ENCODE measurements at regions not wholly inside any gene's neighbourhood (a gene's known extent, or its start where the extent isn't known, plus 50 kb on each side); places are given as distances from the start of the nearest gene placed in this dataset.

DNA sequence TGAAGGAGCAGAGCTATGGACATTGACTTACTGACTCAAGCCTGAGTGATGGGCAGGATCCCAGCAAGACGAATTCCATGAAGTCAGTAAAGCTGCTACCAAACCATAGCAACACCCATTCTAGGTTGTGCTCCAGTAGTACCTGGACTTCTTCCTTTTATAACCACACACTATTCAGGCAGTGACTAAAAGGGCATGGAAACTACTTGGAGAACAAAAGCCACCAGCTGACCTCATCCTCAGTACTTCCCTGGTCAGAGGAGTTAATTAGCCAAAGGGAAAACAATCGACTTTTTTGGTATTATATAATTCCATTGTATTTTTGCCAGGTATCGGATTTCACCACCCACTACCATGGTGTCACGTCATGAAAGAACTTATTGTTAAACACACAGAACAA is 237.1 kb downstream of the TTC32 start:
- ChIA-PET POLR2A (interaction anchor here (0.5 kb wide), 1 partner anchor 416 kb away, joined by 3 read pairs; no protein-coding TSS in a partner anchor), CTCF (no interaction called here)
- TF ChIP-seq L3MBTL2 (conservative IDR thresholded peaks at IDR 0.05) (no peak), FOXM1 (IDR thresholded peaks at IDR 0.05; ENCODE audit: borderline replicate concordance) (no peak), ARNT (IDR thresholded peaks at IDR 0.05) (no peak), ZNF384 (IDR thresholded peaks at IDR 0.05) (no peak), SUZ12 (IDR thresholded peaks at IDR 0.05) (no peak), ELF4 (IDR thresholded peaks at IDR 0.05) (no peak), FOXK2 (IDR thresholded peaks at IDR 0.05) (no peak), CTBP1 (IDR thresholded peaks at IDR 0.05; ENCODE audit: borderline replicate concordance) (no peak), LEF1 (IDR thresholded peaks at IDR 0.05; ENCODE audit: borderline replicate concordance) (no peak), BHLHE40 (IDR thresholded peaks at IDR 0.05; ENCODE audit: borderline replicate concordance) (no peak), TARDBP (IDR thresholded peaks at IDR 0.05) (no peak), SP1 (IDR thresholded peaks at IDR 0.05) (no peak), NFRKB (IDR thresholded peaks at IDR 0.05) (no peak), HDGF (IDR thresholded peaks at IDR 0.05; ENCODE audit: borderline replicate concordance) (no peak), FOXA1 (IDR thresholded peaks at IDR 0.05) (no peak)
- TF ChIP-seq, protein P1, sequence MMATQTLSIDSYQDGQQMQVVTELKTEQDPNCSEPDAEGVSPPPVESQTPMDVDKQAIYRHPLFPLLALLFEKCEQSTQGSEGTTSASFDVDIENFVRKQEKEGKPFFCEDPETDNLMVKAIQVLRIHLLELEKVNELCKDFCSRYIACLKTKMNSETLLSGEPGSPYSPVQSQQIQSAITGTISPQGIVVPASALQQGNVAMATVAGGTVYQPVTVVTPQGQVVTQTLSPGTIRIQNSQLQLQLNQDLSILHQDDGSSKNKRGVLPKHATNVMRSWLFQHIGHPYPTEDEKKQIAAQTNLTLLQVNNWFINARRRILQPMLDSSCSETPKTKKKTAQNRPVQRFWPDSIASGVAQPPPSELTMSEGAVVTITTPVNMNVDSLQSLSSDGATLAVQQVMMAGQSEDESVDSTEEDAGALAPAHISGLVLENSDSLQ (IDR thresholded peaks at IDR 0.05), result no peak
- DNase-seq (ENCODE audit: extremely low spot score), result no peak

DNA sequence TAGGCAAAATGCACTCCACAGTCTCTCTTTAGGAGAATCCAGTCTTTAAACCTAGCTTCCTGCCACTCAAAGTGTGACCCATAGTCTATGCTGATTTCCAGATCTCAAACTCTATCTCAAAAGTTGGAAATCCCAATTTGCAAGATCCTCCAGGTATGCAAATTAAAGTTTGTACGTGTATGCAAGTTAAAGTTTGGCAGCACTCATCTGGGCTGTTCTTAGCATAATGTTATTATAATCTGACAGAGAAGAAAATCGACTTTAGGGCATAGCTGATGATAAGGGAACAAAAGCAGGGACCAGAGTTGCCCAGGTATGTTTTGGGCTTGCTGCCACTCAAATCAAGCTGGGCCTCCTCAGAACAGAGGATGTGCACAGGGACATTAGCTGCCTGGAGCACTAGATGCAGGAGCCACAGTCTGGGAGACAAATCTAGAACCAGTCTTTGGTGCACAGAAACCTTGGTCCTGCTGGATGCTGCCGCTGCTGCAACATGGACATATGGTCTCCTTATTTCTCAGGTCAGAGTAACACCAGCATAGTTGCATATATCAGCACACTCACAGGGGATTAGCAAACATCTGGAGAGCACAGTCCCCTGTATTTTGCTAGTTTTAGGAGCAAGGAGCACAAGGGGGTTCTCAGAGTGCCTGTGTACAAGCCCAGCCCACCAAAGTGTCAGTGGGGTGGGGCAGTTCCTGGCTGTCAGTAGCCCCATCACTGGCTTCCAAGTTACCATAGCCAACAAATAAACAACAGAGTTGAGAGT is 242.6 kb downstream of the TTC32 start:
- DNase-seq (ENCODE audit: extremely low spot score), result no peak
- TF ChIP-seq LEF1 (IDR thresholded peaks at IDR 0.05; ENCODE audit: borderline replicate concordance), result no peak
- no peak for TF ChIP-seq TARDBP (IDR thresholded peaks at IDR 0.05)
- TF ChIP-seq SUZ12 (IDR thresholded peaks at IDR 0.05), result no peak
- TF ChIP-seq, protein P1 (IDR thresholded peaks at IDR 0.05), result no peak
- no peak for TF ChIP-seq FOXK2 (IDR thresholded peaks at IDR 0.05)
- TF ChIP-seq HDGF (IDR thresholded peaks at IDR 0.05; ENCODE audit: borderline replicate concordance), result no peak
- no peak for TF ChIP-seq ARNT (IDR thresholded peaks at IDR 0.05)
- no peak for TF ChIP-seq NFRKB (IDR thresholded peaks at IDR 0.05)
- ChIA-PET CTCF (no interaction called here), POLR2A (no interaction called here)

DNA sequence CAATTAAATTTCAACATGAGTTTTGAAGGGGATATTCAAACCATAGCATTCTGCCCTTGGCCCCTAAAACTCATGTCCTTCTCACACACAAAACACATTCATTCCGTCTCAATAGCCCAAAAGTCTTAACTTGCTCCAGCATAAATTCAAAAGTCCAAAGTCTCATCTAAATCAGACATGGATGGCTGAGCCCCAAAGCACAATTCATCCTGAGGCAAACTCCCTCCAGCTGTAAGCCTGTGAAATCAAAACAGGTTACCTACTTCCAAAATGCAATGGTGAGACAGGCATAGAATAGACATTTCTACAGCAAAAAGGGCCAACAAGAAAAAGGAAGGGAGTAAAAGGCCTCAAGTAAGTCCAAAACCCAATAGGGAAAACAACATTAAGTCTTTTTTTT is 245.8 kb downstream of the TTC32 start:
- POLR2A ChIA-PET, result no interaction called here
- TF ChIP-seq ARNT (IDR thresholded peaks at IDR 0.05) (no peak), SP1 (IDR thresholded peaks at IDR 0.05) (no peak), L3MBTL2 (conservative IDR thresholded peaks at IDR 0.05) (no peak), LEF1 (IDR thresholded peaks at IDR 0.05; ENCODE audit: borderline replicate concordance) (no peak), BHLHE40 (IDR thresholded peaks at IDR 0.05; ENCODE audit: borderline replicate concordance) (no peak), TARDBP (IDR thresholded peaks at IDR 0.05) (no peak), FOXM1 (IDR thresholded peaks at IDR 0.05; ENCODE audit: borderline replicate concordance) (no peak), SUZ12 (IDR thresholded peaks at IDR 0.05) (no peak), FOXA1 (IDR thresholded peaks at IDR 0.05) (no peak), FOXK2 (IDR thresholded peaks at IDR 0.05) (no peak), ZNF384 (IDR thresholded peaks at IDR 0.05) (no peak), ELF4 (IDR thresholded peaks at IDR 0.05) (no peak), NFRKB (IDR thresholded peaks at IDR 0.05) (no peak), HDGF (IDR thresholded peaks at IDR 0.05; ENCODE audit: borderline replicate concordance) (no peak), CTBP1 (IDR thresholded peaks at IDR 0.05; ENCODE audit: borderline replicate concordance) (no peak)
- TF ChIP-seq, protein P1 (IDR thresholded peaks at IDR 0.05), result no peak
- no peak for DNase-seq (ENCODE audit: extremely low spot score)
- CTCF ChIA-PET, result no interaction called here

DNA sequence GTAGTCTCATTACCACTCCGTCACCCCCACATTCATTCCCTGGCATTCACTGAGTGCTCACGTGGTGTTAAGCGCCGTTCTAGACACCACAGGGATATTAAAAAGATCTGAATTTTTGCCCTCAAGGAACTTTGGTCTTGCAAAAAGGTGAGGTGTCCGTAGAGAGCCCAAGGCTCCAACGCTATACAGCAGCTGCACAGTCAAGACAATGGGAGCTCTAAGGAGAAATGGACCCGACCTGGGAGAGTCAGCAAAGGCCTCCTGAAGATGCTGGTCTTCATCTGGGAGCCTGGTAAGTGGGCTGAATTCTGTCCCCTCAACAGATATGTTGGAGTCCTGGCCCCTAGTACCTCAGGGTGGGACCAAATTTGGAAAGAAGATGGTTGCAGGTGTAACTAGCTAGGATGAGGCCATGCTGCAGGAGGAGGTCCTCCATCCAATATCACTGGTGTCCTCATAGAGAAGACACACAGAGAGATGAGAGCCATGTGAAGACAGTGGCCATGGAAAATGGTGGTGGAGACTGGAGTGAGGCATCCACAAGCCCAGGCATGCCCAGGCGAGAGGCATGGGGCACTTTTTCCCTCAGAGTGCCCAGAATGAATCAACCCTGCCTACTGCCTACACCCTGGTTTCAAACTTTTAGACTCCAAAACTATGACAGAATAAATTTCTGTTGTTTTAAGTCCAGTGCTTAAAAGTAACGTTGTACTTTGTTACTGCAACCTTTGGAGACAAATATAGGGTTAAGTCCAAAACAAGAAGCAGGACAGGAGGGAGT is 247.3 kb downstream of the TTC32 start:
- no peak for TF ChIP-seq CTBP1 (IDR thresholded peaks at IDR 0.05; ENCODE audit: borderline replicate concordance)
- TF ChIP-seq ELF4 (IDR thresholded peaks at IDR 0.05), result no peak
- no peak for TF ChIP-seq TARDBP (IDR thresholded peaks at IDR 0.05)
- TF ChIP-seq BHLHE40 (IDR thresholded peaks at IDR 0.05; ENCODE audit: borderline replicate concordance), result no peak
- TF ChIP-seq ZNF384 (IDR thresholded peaks at IDR 0.05), result no peak
- no peak for TF ChIP-seq FOXK2 (IDR thresholded peaks at IDR 0.05)
- no peak for TF ChIP-seq FOXA1 (IDR thresholded peaks at IDR 0.05)
- TF ChIP-seq SUZ12 (IDR thresholded peaks at IDR 0.05), result no peak
- TF ChIP-seq L3MBTL2 (conservative IDR thresholded peaks at IDR 0.05), result no peak
- TF ChIP-seq LEF1 (IDR thresholded peaks at IDR 0.05; ENCODE audit: borderline replicate concordance), result no peak
- TF ChIP-seq, protein P1 (IDR thresholded peaks at IDR 0.05), result no peak
- TF ChIP-seq SP1 (IDR thresholded peaks at IDR 0.05), result no peak
- no peak for DNase-seq (ENCODE audit: extremely low spot score)
- ChIA-PET CTCF (no interaction called here), POLR2A (no interaction called here)

DNA sequence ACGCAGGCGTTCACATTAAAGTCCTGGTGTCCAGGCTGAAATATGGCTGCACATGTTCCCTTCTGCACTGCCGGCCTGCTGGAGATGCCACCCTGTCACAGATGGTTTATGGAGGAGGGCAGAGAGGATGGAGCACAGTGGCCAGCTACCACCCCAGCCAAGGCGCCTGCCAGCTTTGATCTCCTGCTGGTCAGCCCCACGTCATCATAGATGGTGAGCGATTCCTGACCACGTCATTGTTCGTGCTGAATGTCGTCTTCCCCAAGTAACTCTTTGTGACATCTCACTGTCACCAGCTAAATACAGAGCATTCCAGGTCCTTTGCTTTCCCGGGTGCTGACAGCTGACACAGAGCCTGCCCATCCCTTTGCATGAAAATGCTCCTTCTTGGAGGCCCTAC is 248.3 kb downstream of the TTC32 start:
- ChIA-PET CTCF (no interaction called here), POLR2A (no interaction called here)
- TF ChIP-seq FOXM1 (IDR thresholded peaks at IDR 0.05; ENCODE audit: borderline replicate concordance), result no peak
- no peak for TF ChIP-seq NFRKB (IDR thresholded peaks at IDR 0.05)
- TF ChIP-seq HDGF (IDR thresholded peaks at IDR 0.05; ENCODE audit: borderline replicate concordance), result no peak
- no peak for TF ChIP-seq FOXK2 (IDR thresholded peaks at IDR 0.05)
- TF ChIP-seq LEF1 (IDR thresholded peaks at IDR 0.05; ENCODE audit: borderline replicate concordance), result no peak
- TF ChIP-seq BHLHE40 (IDR thresholded peaks at IDR 0.05; ENCODE audit: borderline replicate concordance), result no peak
- TF ChIP-seq TARDBP (IDR thresholded peaks at IDR 0.05), result no peak
- TF ChIP-seq ARNT (IDR thresholded peaks at IDR 0.05), result no peak
- TF ChIP-seq FOXA1 (IDR thresholded peaks at IDR 0.05), result no peak
- TF ChIP-seq SUZ12 (IDR thresholded peaks at IDR 0.05), result no peak
- TF ChIP-seq CTBP1 (IDR thresholded peaks at IDR 0.05; ENCODE audit: borderline replicate concordance), result no peak
- no peak for TF ChIP-seq ELF4 (IDR thresholded peaks at IDR 0.05)
- DNase-seq (ENCODE audit: extremely low spot score), result no peak
